ENCODE measurements at regions not wholly inside any gene's neighbourhood (a gene's known extent, or its start where the extent isn't known, plus 50 kb on each side); places are given as distances from the start of the nearest gene placed in this dataset.

- DNase-seq: no peak
Measured at GRCh38 chr2:48851161-48851560, 95.6 kb upstream of the LHCGR start.

GRCh38 chr2:48849770-48850169 lies 94.2 kb upstream of the LHCGR start:
- no peak for DNase-seq

- DNase-seq: no peak
Measured at GRCh38 chr2:48845684-48846083, 90.2 kb upstream of the LHCGR start.

- no peak for DNase-seq
Measured at GRCh38 chr2:48844417-48845155, 89.1 kb upstream of the LHCGR start.

GRCh38 chr2:48841126-48841525 lies 85.6 kb upstream of the LHCGR start:
- DNase-seq: no peak

- DNase-seq: no peak
Measured at GRCh38 chr2:48838029-48838428, 82.5 kb upstream of the LHCGR start.

- DNase-seq: no peak
Measured at GRCh38 chr2:48829569-48829968, 74.0 kb upstream of the LHCGR start.

GRCh38 chr2:48829036-48829435 lies 73.5 kb upstream of the LHCGR start:
- DNase-seq: no peak

- DNase-seq: no peak
Measured at GRCh38 chr2:48826986-48827385, 71.5 kb upstream of the LHCGR start.

GRCh38 chr2:48824116-48824515 lies 68.6 kb upstream of the LHCGR start:
- no peak for DNase-seq

- DNase-seq: no peak
Measured at GRCh38 chr2:48819206-48819735, 63.7 kb upstream of the LHCGR start.

- no peak for DNase-seq
Measured at GRCh38 chr2:48817355-48817754, 61.8 kb upstream of the LHCGR start.

- no peak for DNase-seq
Measured at GRCh38 chr2:48812416-48812815, 56.9 kb upstream of the LHCGR start.

GRCh38 chr2:48808311-48808710 lies 52.8 kb upstream of the LHCGR start:
- no peak for DNase-seq
